ENCODE measurements at regions not wholly inside any gene's neighbourhood (a gene's known extent, or its start where the extent isn't known, plus 50 kb on each side); places are given as distances from the start of the nearest gene placed in this dataset.
"Not testable (repeated sequence)": the region's sequence is repeated elsewhere in the genome, so short reads cannot be mapped to it uniquely, and the experiment has no call there.

DNA sequence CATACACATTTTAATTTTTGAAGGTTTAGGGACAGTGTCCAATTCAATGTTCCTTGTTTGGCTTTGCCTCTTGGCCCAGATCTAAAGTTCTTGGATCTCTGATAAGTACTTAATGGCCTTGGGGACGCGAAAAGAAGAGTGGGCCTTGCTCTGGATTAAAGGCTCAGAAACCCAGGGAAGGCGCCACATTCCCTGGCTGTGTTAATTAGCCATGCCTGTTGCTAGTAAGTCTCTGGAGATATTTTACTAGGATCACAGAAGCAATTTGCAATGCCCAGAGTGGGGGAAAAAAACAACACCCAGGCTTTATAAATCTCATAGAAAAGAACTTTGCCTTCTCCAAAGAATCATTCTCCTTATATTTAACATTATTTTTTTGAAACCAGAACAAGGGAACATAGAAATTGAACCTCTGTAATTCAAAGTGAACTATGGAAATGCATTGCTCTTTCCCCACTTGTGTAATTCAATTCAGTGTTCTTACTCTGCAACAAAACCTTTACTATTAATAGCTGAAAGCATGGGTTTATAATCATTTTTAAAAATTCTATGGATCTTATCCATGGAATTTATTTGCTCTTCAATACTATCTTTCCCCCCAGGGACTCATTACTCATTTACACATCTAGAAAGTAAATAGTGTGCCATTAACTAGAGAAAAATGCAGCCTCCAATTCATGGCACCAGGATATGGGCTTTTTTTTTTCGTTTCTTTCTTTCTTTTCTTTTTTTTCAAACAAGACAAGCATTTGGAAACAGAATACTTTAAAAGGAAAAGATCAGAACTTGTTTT lies 172.2 kb upstream of the ANKRD55 start:
- in situ Hi-C loops (cut with HindIII; ENCODE audit: low sequenced_read_pairs) = no loop called here

DNA sequence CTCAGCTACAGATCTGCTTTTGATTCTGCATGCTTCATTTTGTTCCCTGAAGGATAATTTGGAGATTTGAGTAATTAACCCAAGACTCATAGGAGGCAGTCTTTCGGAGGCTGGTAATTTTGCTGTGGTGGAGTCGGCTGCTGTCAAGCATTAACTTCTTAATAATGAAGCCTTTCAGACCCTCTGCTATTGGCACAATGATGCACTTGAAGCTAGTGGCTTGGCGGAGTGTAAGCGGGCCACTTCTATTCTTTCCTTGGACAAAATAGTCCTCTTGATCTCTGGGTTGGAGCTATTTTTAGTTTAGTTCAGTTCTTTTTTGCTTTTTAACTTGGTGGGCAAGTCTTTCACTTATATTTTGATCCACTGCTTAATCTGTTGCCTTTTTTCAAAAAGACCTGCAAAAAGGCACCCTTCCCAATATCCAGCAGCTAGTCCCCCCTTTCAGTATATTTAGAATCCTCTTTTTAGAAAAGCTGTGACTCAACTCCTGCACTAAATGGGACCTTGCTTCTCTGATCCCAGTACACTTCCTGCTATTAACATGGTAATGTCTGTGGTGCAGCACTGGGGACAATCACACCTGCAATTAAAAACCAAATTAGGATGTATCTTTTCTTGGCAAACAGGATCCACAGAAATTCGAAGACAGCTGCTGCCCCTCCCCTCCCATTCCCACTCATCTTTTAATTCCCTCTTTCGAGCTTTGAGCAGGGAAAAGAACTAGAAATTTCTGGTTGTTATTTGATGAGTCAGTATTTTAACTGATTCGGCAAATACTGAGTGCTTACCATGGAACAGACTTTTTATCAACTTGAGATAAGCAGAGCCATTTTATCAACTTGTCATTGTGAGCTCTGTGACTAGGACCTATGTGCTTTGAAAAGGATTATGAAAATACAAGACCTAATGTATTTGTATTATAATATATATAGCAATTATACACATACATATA lies 169.4 kb upstream of the ANKRD55 start:
- in situ Hi-C loops (cut with HindIII; ENCODE audit: low sequenced_read_pairs) = no loop called here

DNA sequence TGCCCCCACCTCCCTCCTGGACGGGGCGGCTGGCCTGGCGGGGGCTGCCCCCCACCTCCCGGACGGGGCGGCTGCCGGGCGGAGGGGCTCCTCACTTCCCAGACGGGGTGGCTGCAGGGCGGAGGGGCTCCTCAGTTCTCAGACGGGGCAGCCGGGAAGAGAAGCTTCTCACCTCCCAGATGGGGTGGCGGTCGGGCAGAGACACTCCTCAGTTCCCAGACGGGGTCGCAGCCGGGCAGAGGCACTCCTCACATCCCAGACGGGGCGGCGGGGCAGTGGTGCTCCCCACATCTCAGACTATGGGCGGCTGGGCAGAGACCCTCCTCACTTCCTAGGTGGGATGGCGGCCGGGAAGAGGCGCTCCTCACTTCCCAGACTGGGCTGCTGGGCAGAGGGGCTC lies 164.7 kb upstream of the ANKRD55 start:
- in situ Hi-C loops (cut with HindIII; ENCODE audit: low sequenced_read_pairs) = not testable (repeated sequence)

DNA sequence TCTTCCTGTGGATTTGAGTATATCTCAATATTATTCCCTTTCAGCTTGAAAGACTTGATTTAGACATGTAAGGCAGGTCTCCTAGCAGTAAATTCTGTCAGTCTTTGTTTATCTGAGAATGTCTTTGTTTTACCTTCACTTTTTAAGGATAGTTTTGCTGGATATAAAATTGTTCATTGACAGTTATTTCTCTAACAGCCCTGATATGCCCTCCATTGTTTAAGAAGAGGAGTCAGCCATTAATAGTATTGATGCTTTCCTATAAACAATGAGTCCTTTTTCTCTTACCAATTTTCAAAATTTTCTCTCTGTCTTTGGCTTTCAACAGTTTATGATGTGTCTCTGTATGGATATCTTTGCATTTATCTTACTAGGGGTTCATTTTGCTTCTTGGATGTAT lies 163.5 kb upstream of the ANKRD55 start:
- in situ Hi-C loops (cut with HindIII; ENCODE audit: low sequenced_read_pairs) = no loop called here

DNA sequence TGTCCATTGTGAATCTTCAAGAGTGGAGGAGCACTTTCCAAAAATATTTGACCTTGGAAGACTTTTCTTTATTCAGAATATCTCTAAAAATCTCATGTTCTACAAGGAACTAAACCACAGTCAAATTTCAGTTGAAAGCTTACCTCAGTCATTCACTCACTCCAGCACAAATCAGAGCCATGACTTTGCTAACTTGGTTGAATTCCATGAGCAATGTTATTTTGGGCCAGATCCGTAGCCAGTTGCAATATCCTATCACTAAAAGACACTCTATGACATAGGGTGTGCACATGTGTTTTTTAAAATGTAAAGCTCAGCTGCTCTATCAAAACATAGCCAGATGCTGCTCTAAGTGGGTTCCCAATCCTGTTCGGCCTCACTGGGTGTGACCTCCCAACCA lies 156.1 kb upstream of the ANKRD55 start:
- in situ Hi-C loops (cut with HindIII; ENCODE audit: low sequenced_read_pairs) = no loop called here

DNA sequence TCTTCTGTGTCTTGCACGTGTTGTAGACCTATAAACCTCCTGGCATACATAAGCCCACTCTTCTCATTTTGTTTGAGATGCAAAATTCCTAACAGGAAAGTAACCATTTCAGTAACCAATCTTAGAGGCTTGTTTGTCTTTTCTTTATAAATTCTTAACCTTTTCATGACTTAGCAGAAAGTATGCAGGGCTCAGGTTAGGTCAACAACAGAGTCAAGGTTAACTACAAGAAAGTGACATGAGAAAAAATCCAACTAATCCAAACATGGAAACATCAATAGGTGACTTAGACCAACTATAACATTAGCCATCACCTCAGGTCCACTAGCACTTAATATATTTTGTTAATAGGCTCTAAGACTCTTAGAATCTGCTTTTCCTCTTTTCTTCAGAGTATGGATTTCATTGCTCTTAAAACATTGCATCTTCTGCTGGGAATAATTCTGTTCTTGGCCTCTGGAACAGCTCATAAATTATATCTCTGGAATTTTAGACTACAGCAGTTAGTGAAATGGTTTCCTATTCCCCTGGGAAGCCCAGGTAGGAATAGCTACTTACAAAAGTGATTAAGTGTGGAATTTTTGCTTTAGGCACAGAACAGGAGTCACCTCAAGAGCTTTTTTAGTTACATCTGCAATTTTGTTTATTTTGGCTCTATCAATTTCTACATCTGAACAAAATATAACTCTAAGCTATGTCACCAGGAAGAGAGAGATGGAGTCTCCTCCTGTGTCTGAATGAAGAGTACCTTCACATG lies 155.3 kb upstream of the ANKRD55 start:
- in situ Hi-C loops (cut with HindIII; ENCODE audit: low sequenced_read_pairs) = no loop called here

DNA sequence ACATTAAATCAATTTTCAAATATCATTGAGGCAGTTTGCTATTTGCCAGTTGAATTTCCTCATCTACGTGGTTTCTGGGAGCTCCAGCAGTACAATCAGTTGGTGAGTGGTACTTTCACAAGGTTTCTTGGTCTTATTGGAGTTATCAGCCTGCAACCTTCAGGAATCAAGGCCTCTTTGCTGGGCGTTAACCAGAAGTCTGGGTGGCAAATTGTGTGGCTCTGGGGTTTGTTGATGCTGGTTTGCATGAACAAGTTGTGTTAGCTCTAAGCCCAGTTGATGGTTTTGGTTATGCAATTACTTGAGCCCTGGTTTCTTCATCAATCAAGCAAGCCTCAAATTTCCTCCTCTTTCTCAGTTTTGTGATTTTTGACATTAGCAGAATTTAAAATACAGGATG lies 152.9 kb upstream of the ANKRD55 start:
- in situ Hi-C loops (cut with HindIII; ENCODE audit: low sequenced_read_pairs) = no loop called here

DNA sequence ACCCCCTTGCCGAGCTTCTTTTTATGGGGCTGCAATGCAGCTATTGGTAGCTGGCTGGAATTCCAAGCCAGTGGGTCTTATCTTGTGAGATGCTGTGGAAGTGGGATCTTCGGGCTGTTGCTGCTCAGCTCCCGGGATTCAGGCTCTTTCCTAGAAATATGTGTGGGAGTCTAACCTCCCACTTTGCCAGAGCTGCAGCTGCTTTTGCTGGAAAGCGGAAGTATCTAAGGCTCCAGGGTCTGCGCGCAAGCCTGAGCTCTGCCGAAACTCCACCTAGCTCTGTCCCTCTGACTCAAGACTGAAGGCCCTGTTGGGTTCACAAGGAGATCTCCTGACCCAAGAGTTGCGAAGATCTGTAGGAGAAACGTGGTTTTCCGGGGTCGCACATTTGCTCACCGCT lies 151.1 kb upstream of the ANKRD55 start:
- in situ Hi-C loops (cut with HindIII; ENCODE audit: low sequenced_read_pairs) = no loop called here

DNA sequence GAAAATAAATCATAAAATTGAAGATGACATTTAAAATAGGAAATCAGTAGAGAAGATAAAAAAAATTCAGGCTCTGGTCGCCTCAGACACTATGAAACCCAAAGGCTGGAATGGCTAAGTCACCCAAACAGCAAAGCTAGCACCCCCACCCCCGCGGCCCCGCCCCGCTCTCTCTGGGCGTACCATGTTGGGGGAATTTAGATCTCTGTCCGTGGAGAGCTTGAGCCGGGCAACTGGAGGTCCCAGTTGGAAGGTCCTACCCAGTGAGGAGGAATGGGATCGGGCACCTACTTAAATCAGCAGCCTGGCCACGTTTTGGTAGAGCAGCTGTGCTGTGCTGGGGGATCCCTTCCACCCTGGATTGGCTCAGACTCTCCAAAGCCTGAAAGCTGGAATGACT lies 150.6 kb upstream of the ANKRD55 start:
- in situ Hi-C loops (cut with HindIII; ENCODE audit: low sequenced_read_pairs) = no loop called here

DNA sequence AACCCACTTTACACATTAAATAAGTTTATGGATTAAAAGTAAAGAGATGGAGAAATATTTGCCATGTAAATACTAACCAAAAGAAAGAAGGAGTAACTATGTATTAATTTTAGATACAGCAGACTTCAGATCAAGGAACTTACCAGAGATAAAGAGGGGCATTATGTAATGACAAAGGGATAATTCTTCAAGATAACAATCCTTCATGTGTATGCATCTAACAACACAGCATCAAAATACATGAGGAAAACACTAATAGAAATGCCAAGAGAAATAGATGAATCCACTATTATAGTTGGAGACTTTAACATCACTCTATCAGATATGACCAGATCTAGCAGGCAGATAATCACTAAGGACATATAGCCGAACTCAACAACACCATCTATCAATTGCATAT lies 149.8 kb upstream of the ANKRD55 start:
- in situ Hi-C loops (cut with HindIII; ENCODE audit: low sequenced_read_pairs) = no loop called here

DNA sequence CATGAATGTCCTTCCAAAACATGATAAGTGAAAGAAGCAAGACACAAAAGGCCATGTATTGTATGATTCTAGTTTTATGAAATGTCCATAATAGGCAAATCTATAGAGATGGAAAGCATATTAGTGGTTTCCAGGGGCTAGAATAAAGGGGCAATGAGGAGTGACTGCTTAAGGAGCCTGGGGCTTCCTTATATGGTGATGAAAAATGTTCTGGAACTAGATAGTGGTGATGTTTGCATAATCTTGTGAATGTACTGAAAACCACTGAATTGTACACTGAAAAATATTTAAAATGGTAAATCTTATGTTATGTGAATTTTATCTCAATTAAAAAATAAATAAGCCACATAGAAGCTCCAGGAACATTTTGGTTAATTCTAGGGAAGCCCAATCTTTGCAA lies 144.4 kb upstream of the ANKRD55 start:
- in situ Hi-C loops (cut with HindIII; ENCODE audit: low sequenced_read_pairs) = no loop called here

DNA sequence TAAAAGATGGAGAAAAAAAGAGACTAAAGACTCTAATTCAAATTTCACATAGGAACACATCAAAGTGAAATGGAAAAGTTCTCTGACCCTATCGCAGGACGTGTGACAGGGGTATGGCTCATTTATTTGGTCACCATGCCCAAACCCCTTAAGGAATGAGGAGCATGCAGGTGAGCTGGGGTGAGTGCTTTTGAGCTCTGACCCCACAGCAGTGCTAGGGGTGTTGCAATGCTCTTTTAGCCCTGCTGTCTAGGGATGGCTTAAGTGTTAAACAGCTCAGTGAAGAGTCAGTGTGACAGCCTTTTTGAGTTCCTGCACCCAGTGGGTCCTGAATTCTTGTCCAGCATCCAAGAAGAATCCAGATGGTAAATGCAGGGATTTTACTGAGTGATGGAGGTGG lies 143.0 kb upstream of the ANKRD55 start:
- in situ Hi-C loops (cut with HindIII; ENCODE audit: low sequenced_read_pairs) = no loop called here

DNA sequence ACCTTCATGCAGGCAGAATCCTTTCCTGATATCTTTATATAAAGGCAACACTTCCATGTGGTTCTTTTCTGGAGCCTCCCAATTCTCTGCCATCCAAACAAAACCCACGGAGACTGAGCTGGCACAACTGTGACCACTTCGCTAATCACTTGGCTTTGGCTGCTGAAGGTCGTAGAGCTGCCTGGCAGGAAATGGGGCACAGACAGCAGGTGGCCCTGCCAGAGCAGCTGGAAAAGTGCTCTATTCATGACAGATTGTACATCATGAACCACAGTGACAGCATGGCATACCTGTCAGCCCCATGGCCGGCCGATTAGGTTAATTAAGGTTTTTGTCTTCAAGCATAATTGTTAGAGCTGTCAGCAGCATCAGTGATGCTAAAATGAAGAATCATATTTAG lies 141.9 kb upstream of the ANKRD55 start:
- in situ Hi-C loops (cut with HindIII; ENCODE audit: low sequenced_read_pairs) = no loop called here

DNA sequence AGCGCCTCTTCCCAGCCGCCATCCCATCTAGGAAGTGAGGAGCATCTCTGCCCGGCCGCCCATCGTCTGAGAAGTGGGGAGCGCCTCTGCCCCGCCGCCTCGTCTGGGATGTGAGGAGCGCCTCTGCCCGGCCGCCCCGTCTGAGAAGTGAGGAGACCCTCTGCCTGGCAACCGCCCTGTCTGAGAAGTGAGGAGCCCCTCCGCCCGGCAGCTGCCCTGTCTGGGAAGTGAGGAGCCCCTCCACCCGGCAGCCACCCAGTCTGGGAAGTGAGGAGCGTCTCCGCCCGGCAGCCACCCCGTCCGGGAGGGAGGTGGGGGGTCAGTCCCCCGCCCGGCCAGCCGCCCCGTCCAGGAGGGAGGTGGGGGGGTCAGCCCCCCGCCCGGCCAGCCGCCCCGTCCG lies 139.4 kb upstream of the ANKRD55 start:
- in situ Hi-C loops (cut with HindIII; ENCODE audit: low sequenced_read_pairs) = not testable (repeated sequence)

DNA sequence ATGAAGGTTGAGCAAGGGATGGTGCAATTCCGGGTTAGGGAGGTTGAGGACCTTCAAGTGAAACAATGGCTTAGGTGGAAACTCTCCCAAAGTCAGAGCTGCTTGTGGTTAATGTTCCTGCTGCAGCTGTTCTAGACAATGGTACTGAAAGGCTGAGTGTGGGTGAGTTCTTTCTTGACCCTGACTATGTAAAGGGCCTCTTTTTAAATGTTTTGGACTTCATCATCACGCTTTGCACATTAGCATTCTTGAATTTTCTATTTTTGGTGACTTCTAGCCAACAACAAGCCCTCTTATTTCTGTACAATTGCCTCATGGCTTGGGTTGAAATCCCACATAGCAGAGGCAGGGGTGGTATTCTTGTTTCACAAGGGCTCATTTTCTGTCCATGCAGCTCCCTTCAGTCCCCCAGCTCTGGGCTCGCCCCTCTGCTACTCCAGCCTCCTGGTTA lies 136.3 kb upstream of the ANKRD55 start:
- in situ Hi-C loops (cut with HindIII; ENCODE audit: low sequenced_read_pairs) = no loop called here

DNA sequence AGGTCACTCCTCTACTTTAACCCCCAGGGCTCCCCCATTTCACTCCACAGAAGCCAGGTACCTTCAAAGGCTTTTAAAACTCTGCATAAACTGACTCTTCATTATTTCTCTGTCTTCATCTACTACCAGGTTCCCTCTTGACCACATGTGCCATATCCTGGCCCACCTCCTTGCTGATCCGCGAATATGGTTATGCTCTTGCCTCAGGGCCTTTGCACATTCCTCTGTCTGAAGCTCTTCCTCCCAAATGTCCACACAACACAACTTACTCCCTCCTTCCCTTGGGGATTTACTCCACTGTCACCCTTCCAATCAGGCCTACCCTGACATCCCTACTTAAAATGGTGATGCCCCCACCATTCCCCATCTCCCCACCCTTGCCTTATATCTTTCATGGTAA lies 134.6 kb upstream of the ANKRD55 start:
- in situ Hi-C loops (cut with HindIII; ENCODE audit: low sequenced_read_pairs) = no loop called here

DNA sequence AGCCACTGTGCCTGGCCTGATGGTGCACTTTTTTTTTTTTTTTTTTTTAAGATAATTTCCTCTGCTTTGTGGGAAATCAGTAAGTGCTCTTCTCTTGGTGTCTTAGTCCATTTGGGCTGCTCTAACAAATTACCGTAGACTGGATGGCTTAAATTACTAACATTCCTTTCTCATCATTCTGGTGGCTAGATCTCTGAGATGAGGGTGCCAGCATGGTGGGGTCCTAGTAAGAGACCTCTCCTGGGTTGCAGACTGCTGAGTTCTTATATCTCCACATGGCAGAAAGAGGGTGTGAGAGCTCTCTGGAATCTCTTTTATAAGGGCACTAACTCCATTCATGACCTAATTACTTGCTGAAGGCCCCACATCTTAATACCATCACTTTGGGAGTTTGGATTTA lies 133.9 kb upstream of the ANKRD55 start:
- in situ Hi-C loops (cut with HindIII; ENCODE audit: low sequenced_read_pairs) = no loop called here

DNA sequence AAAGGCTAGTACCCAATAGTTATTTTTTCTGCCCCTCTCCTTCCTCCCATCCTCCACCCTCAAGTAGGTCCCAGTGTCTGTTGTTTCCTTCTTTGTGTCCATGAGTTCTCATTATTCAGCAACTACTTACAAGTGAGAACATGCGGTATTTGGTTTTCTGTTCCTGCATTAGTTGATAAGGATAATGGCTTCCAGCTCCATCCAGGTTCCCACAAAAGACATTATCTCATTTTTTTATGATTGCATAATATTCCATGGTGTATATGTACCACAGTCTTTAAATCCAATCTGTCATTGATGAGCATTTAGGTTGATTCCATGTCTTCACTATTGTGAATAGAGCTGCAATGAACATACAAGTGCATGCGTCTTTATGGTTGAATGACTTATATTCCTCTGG lies 128.3 kb upstream of the ANKRD55 start:
- in situ Hi-C loops (cut with HindIII; ENCODE audit: low sequenced_read_pairs) = no loop called here

DNA sequence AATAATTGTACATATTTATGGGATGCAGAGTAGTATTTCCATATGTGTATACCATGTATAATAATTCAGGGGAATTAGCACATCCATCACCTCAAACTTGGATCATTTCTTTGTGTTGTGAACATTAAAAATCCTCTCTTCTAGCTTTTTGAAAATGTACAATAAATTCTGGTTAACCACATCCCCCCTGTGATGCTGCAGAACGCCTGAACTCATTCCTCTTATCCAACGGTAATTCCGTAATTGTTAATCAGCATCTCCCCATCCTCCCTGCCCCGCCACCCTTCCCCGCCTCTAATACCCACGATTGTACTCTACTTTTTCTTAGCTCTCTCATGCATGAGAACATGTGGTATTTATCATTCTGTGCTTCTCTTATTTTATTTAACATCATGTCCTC lies 127.7 kb upstream of the ANKRD55 start:
- in situ Hi-C loops (cut with HindIII; ENCODE audit: low sequenced_read_pairs) = no loop called here

DNA sequence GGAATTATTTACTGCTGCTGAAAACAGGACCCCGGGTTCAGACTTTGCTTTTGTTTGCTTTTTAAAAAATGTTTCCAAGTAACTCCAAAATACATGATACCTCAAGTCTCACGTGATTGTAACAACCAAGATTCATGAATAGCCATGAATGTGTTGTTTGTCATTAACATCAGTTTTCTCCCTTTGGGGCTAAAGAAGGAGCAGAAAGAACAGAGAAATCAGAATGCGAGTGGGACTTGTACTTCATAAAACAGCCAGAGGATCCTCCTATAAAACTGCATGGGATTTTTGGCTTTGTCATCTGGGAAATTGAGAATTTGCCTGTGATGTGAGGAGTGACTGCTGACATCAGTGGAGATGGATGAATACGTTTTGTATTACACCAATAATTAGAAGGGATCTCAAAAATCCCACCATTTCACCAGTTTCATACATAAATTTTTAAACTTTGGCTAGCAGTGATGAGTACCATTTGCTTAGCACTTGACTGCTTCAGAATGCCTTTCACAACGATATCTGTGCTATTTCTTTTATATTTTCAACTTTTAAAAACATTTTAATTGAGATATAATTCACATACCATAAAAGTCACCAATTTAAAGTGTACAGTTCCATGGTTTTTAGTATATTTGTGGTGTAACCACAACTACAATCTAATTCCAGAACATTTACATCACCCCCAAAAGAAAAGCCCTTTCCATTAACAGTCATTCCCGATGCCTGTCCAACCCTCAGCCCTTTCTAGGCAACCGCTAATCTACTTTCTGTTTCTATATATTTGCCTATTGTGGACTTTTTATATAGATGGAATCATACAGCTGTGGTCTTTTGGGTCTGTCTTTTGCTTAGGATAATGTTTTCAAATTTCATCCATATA lies 126.9 kb upstream of the ANKRD55 start:
- in situ Hi-C loops (cut with HindIII; ENCODE audit: low sequenced_read_pairs) = no loop called here
